ENCODE measurements at regions not wholly inside any gene's neighbourhood (a gene's known extent, or its start where the extent isn't known, plus 50 kb on each side); places are given as distances from the start of the nearest gene placed in this dataset.

GRCh38 chr14:44657203-44657602 lies 150.1 kb upstream of the FSCB start:
- no peak for DNase-seq (ENCODE audit: low spot score in 2 of 2)
- intact Hi-C loops (cut with DNase I): no loop called here

GRCh38 chr14:44654591-44654990 lies 147.5 kb upstream of the FSCB start:
- DNase-seq (ENCODE audit: low spot score in 2 of 2): no peak
- H3K36me3 ChIP-seq: no peaks in the 10 kb centered on the region
- no peaks in the 10 kb centered on the region for H3K27me3 ChIP-seq
- no peak overlapping the region for H3K4me3 ChIP-seq
- TF ChIP-seq CTCF (IDR thresholded peaks at IDR 0.05): no peak
- H3K27ac ChIP-seq: no peak overlapping the region
- no peaks in the 10 kb centered on the region for H3K4me1 ChIP-seq
- intact Hi-C loops (cut with DNase I): no loop called here
- no peaks in the 10 kb centered on the region for H3K9me3 ChIP-seq

More at GRCh38 chr14:44657203-44657602, 150.1 kb upstream of the FSCB start:
- no peak overlapping the region for H3K27ac ChIP-seq
- no peaks in the 10 kb centered on the region for H3K27me3 ChIP-seq
- no peaks in the 10 kb centered on the region for H3K4me1 ChIP-seq
- H3K9me3 ChIP-seq: no peaks in the 10 kb centered on the region
- TF ChIP-seq CTCF (IDR thresholded peaks at IDR 0.05): no peak
- H3K4me3 ChIP-seq: no peak overlapping the region
- H3K36me3 ChIP-seq: no peaks in the 10 kb centered on the region

GRCh38 chr14:44653641-44654040 lies 146.6 kb upstream of the FSCB start:
- Histone ChIP-seq H3K36me3 (no peaks in the 10 kb centered on the region), H3K27me3 (no peaks in the 10 kb centered on the region), H3K9me3 (no peaks in the 10 kb centered on the region), H3K4me3 (no peak overlapping the region), H3K4me1 (no peaks in the 10 kb centered on the region), H3K27ac (no peak overlapping the region)
- TF ChIP-seq CTCF (IDR thresholded peaks at IDR 0.05): no peak
- intact Hi-C loops (cut with DNase I): no loop called here
- no peak for DNase-seq (ENCODE audit: low spot score in 2 of 2)

- no peaks in the 10 kb centered on the region for H3K36me3 ChIP-seq
- no peak overlapping the region for H3K27ac ChIP-seq
- no peak overlapping the region for H3K4me3 ChIP-seq
- no peaks in the 10 kb centered on the region for H3K9me3 ChIP-seq
- no peak for TF ChIP-seq CTCF (IDR thresholded peaks at IDR 0.05)
- H3K4me1 ChIP-seq: no peaks in the 10 kb centered on the region
- DNase-seq (ENCODE audit: low spot score in 2 of 2): no peak
- intact Hi-C loops (cut with DNase I): no loop called here
- no peaks in the 10 kb centered on the region for H3K27me3 ChIP-seq
These were observed 145.6 kb upstream of the FSCB start for GRCh38 chr14:44652640-44653039.

- no peak for TF ChIP-seq CTCF (IDR thresholded peaks at IDR 0.05)
- Histone ChIP-seq H3K36me3 (no peaks in the 10 kb centered on the region), H3K27ac (no peak overlapping the region), H3K4me1 (no peaks in the 10 kb centered on the region), H3K9me3 (no peaks in the 10 kb centered on the region), H3K27me3 (no peaks in the 10 kb centered on the region), H3K4me3 (no peak overlapping the region)
- intact Hi-C loops (cut with DNase I): no loop called here
- DNase-seq (ENCODE audit: low spot score in 2 of 2): no peak
These were observed 142.0 kb upstream of the FSCB start for GRCh38 chr14:44649061-44649460.

- no peaks in the 10 kb centered on the region for H3K27me3 ChIP-seq
- no peaks in the 10 kb centered on the region for H3K4me1 ChIP-seq
- no peaks in the 10 kb centered on the region for H3K36me3 ChIP-seq
- TF ChIP-seq CTCF (IDR thresholded peaks at IDR 0.05): no peak
- intact Hi-C loops (cut with DNase I): no loop called here
- no peak for DNase-seq (ENCODE audit: low spot score in 2 of 2)
- H3K4me3 ChIP-seq: no peak overlapping the region
- H3K9me3 ChIP-seq: no peaks in the 10 kb centered on the region
- no peak overlapping the region for H3K27ac ChIP-seq
These were observed 133.3 kb upstream of the FSCB start for GRCh38 chr14:44640416-44640815.
